Hepatocyte (in vitro differentiated cells): ENCODE measurements at regions not wholly inside any gene's neighbourhood (a gene's known extent, or its start where the extent isn't known, plus 50 kb on each side); places are given as distances from the start of the nearest gene placed in this dataset.

Source experiments
- DNase-seq: peaks from one replicate; pipeline ENCODE4 v3.0.0-alpha.2; 2016; ENCODE audit warnings: low spot score
- H2AFZ ChIP-seq: fragments of 200-600 bp; sonication (generic); 2 replicates; pipeline ENCODE4 v1.6.0; 2016; ENCODE audit warnings: antibody characterized with exemption, mild to moderate bottlenecking
- H3K27ac ChIP-seq: fragments of 200-600 bp; sonication (generic); 2 replicates; pipeline ENCODE4 v1.5.1; 2016; ENCODE audit warnings: mild to moderate bottlenecking
- H3K27me3 ChIP-seq: fragments of 200-600 bp; sonication (generic); 2 replicates; pipeline ENCODE4 v1.6.1; 2016
- H3K36me3 ChIP-seq: fragments of 200-600 bp; sonication (generic); replicated peaks from 2 replicates; pipeline ENCODE4 v1.5.1; 2016; ENCODE audit warnings: low read depth; ENCODE audit not compliant: insufficient read depth
- H3K4me1 ChIP-seq: fragments of 200-600 bp; sonication (generic); 2 replicates; pipeline ENCODE4 v1.5.1; 2016; ENCODE audit warnings: mild to moderate bottlenecking, moderate library complexity; ENCODE audit not compliant: insufficient read depth
- H3K4me2 ChIP-seq: fragments of 200-600 bp; sonication (generic); 2 replicates; pipeline ENCODE4 v1.6.0; 2016
- H3K4me3 ChIP-seq: fragments of 200-600 bp; sonication (generic); 2 replicates; pipeline ENCODE4 v1.5.1; 2016; ENCODE audit warnings: mild to moderate bottlenecking
- H3K79me2 ChIP-seq: fragments of 200-600 bp; sonication (generic); 2 replicates; pipeline ENCODE4 v1.6.0; 2017; ENCODE audit warnings: mild to moderate bottlenecking
- H3K9me2 ChIP-seq: fragments of 200-600 bp; sonication (generic); replicated peaks from 2 replicates; pipeline ENCODE4 v1.6.0; 2017; ENCODE audit warnings: mild to moderate bottlenecking; ENCODE audit not compliant: insufficient read depth
- H3K9me3 ChIP-seq: fragments of 200-600 bp; sonication (generic); 2 replicates; pipeline ENCODE4 v1.5.1; 2016; ENCODE audit warnings: low read depth, mild to moderate bottlenecking
- H4K20me1 ChIP-seq: fragments of 200-600 bp; sonication (generic); 2 replicates; pipeline ENCODE4 v1.6.0; 2016; ENCODE audit warnings: mild to moderate bottlenecking; ENCODE audit not compliant: insufficient read depth, poor library complexity, severe bottlenecking
- EZH2 ChIP-seq: fragments of 200-600 bp; sonication (generic); IDR thresholded peaks from 2 replicates; pipeline ENCODE4 v1.6.1; 2016; ENCODE audit warnings: antibody characterized with exemption, mild to moderate bottlenecking, borderline replicate concordance
- EZH2phosphoT487 ChIP-seq: fragments of 200-600 bp; sonication (generic); IDR thresholded peaks from one replicate; pipeline ENCODE4 v1.6.1; 2018; ENCODE audit warnings: antibody characterized with exemption, mild to moderate bottlenecking, low read depth, moderate library complexity; ENCODE audit not compliant: unreplicated experiment, severe bottlenecking
- WGBS: methylation state at CpG from one replicate; pipeline ENCODE4 v1.1.6; 2016; ENCODE audit warnings: low lambda C conversion rate; ENCODE audit errors: missing lambda C conversion rate; 5-methylcytosine and 5-hydroxymethylcytosine counted together
- TF ChIP-seq, protein P1 (sequence below): fragments of 200-600 bp; sonication (generic); IDR thresholded peaks from 2 replicates; pipeline ENCODE4 v1.5.1; 2016; ENCODE audit warnings: antibody characterized with exemption, mild to moderate bottlenecking; ENCODE audit not compliant: poor library complexity

- Histone ChIP-seq H3K9me2 (no peaks in the 10 kb centered on the region), H3K4me1 (no peaks in the 10 kb centered on the region), H3K27me3 (no peaks in the 10 kb centered on the region), H3K79me2 (no peaks in the 10 kb centered on the region), H3K36me3 (no peaks in the 10 kb centered on the region), H3K9me3 (no peaks in the 10 kb centered on the region), H3K4me2 (no peak overlapping the region), H3K27ac (no peak overlapping the region), H2AFZ (no peak overlapping the region), H3K4me3 (no peak overlapping the region), H4K20me1 (no peaks in the 10 kb centered on the region)
- TF ChIP-seq, protein P1, sequence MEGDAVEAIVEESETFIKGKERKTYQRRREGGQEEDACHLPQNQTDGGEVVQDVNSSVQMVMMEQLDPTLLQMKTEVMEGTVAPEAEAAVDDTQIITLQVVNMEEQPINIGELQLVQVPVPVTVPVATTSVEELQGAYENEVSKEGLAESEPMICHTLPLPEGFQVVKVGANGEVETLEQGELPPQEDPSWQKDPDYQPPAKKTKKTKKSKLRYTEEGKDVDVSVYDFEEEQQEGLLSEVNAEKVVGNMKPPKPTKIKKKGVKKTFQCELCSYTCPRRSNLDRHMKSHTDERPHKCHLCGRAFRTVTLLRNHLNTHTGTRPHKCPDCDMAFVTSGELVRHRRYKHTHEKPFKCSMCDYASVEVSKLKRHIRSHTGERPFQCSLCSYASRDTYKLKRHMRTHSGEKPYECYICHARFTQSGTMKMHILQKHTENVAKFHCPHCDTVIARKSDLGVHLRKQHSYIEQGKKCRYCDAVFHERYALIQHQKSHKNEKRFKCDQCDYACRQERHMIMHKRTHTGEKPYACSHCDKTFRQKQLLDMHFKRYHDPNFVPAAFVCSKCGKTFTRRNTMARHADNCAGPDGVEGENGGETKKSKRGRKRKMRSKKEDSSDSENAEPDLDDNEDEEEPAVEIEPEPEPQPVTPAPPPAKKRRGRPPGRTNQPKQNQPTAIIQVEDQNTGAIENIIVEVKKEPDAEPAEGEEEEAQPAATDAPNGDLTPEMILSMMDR: no peak
- TF ChIP-seq EZH2 (no peak), EZH2phosphoT487 (no peak)
- DNase-seq: no peak
- WGBS: 79% methylated on average over 5 of the region's 5 CpGs
Observed at GRCh38 chr11:41666951-41667653, 207.7 kb upstream of the LRRC4C start.

- Histone ChIP-seq H3K4me1 (no peaks in the 10 kb centered on the region), H3K79me2 (no peaks in the 10 kb centered on the region), H4K20me1 (no peaks in the 10 kb centered on the region), H2AFZ (no peak overlapping the region), H3K36me3 (no peaks in the 10 kb centered on the region), H3K9me3 (no peaks in the 10 kb centered on the region), H3K27ac (no peak overlapping the region), H3K9me2 (no peaks in the 10 kb centered on the region), H3K4me2 (no peak overlapping the region), H3K4me3 (no peak overlapping the region), H3K27me3 (no peaks in the 10 kb centered on the region)
- no peak for DNase-seq
- 100% methylated on average over 1 of the region's 1 CpG for WGBS
- TF ChIP-seq EZH2phosphoT487 (no peak), EZH2 (no peak)
- TF ChIP-seq, protein P1: no peak
Observed at GRCh38 chr11:41675205-41675604, 215.8 kb upstream of the LRRC4C start.

DNA sequence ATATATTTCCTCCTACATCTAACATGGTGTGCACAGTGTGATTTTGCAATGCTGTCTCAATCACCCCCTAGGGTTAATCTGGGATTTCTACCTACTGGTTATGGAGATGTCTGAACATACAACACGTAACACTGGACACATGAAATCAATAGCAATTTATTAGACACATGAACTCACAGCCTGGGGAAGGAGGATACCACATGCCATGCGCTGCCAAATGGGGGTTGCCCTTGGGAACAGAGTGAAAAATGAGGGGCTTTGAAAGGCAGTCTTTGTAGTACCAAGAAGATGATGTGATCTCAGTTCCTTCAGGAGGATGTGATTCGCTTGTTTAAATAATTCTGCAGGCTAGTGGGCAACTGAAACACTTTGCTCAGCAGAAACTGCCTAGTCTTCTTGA lies 253.6 kb upstream of the LRRC4C start:
- H3K27me3 ChIP-seq: no peaks in the 10 kb centered on the region
- 71% methylated on average over 3 of the region's 3 CpGs for WGBS
- TF ChIP-seq, protein P1: no peak
- TF ChIP-seq EZH2 (no peak), EZH2phosphoT487 (no peak)
- H4K20me1 ChIP-seq: no peaks in the 10 kb centered on the region
- H3K36me3 ChIP-seq: no peaks in the 10 kb centered on the region
- no peak for DNase-seq
- H3K4me1 ChIP-seq: no peaks in the 10 kb centered on the region
- no peak overlapping the region for H3K4me2 ChIP-seq
- H3K9me3 ChIP-seq: no peaks in the 10 kb centered on the region
- no peak overlapping the region for H3K27ac ChIP-seq
- H3K4me3 ChIP-seq: no peak overlapping the region
- H2AFZ ChIP-seq: no peak overlapping the region
- H3K9me2 ChIP-seq: no peaks in the 10 kb centered on the region
- no peaks in the 10 kb centered on the region for H3K79me2 ChIP-seq
